Pancreas (tissue), 10 donors: ENCODE measurements at regions not wholly inside any gene's neighbourhood (a gene's known extent, or its start where the extent isn't known, plus 50 kb on each side); places are given as distances from the start of the nearest gene placed in this dataset.

Experiments
- ATAC-seq, 4 donors: fragments of 200-7000 bp; cut with Tn5 transposase; one replicate each; pipeline versions ENCODE4 v1.8.0 to v1.9.1; 2020; ENCODE audit warnings: mild to moderate bottlenecking in 4 of 4, moderate library complexity in 4 of 4
- DNase-seq, 6 donors: peaks; one replicate each; pipeline ENCODE4 v3.0.0-alpha.2; 2020
- FAIRE-seq: peaks from 2 replicates; lab custom pipeline; 2012; peaks lifted over from hg19 to GRCh38; lab: Jason Lieb, UNC
- H3K27ac ChIP-seq, 4 donors: fragments of 200-600 bp; sonication (generic); 1 replicate in 3 of 4; 2 replicates in 1 of 4; pipeline versions ENCODE4 v1.5.0 to v1.8.0; 2020
- H3K27me3 ChIP-seq, 4 donors: fragments of 200-600 bp; one replicate each; pipeline ENCODE4 v1.8.0; 2021
- H3K36me3 ChIP-seq, 3 donors: fragments of 200-600 bp; sonication (generic) in 1 of 3; one replicate each; pipeline versions ENCODE4 v1.5.0 to v1.8.0; 2020 to 2021
- H3K4me1 ChIP-seq, 3 donors: fragments of 200-600 bp; one replicate each; pipeline ENCODE4 v1.8.0; 2021
- H3K4me3 ChIP-seq, 4 donors: fragments of 200-600 bp; sonication (generic) in 2 of 4; one replicate each; pipeline versions ENCODE4 v1.5.0 to v1.8.0; 2020 to 2021
- H3K9me3 ChIP-seq, 4 donors: fragments of 200-600 bp; one replicate each; pipeline ENCODE4 v1.8.0; 2021
- CTCF ChIP-seq, 4 donors: fragments of 200-600 bp; sonication (generic) in 3 of 4; IDR thresholded peaks; one replicate each; pipeline versions ENCODE4 v1.5.0 to v1.8.0; 2021; ENCODE audit warnings: antibody characterized with exemption in 4 of 4
- WGBS, 2 donors: extraction: QIAGEN DNeasy Blood & Tissue Kit; methylation state at CpG; one replicate each; pipeline ENCODE4 v1.1.7; 2013; 5-methylcytosine and 5-hydroxymethylcytosine counted together
- intact Hi-C, 3 donors: fragments of 100-400 bp; cut with DNase I; formaldehyde crosslinking; loops; one replicate each; pipeline versions ENCODE4 v1.11.1 to v1.14.2; 2022
- donor health status: healthy with polysubstance abuse.
- donor health status: DM: no; HTN: no; CAD: no; lungs with moderate emphysema.
- donor health status: DM: no; HTN: no; CAD: no.
- donor health status: control.
- donor health status: control.
- donor health status: Bipolar disorder and iron deficiency.
- donor health status: DM: yes; HTN: yes; CAD: no.
- donor health status: DM: no; HTN: no; CAD: no.
- donor health status: DM: no; HTN: no; CAD: no.
- donor health status: DM: yes; HTN: yes; CAD: no.

GRCh38 chr6:169038691-169039090 is 215.0 kb downstream of the THBS2 start:
- Histone ChIP-seq H3K4me1 (no peaks in the 10 kb centered on the region), H3K27me3 (no peaks in the 10 kb centered on the region), H3K27ac (no peak overlapping the region), H3K36me3 (no peaks in the 10 kb centered on the region), H3K9me3 (no peaks in the 10 kb centered on the region), H3K4me3 (no peak overlapping the region)
- FAIRE-seq (no peak), DNase-seq (no peak), ATAC-seq (no peak)
- intact Hi-C loops, result no loop called here
- WGBS, 2 donors, result 27 to 33% methylated on average over 1 of the region's 1 CpG
- no peak for TF ChIP-seq CTCF (IDR thresholded peaks at IDR 0.05)

GRCh38 chr6:169035385-169036240 is 218.0 kb downstream of the THBS2 start:
- intact Hi-C loops, result no loop called here
- TF ChIP-seq CTCF (IDR thresholded peaks at IDR 0.05), result no peak
- H3K36me3 ChIP-seq, result no peaks in the 10 kb centered on the region
- H3K27ac ChIP-seq, result no peak overlapping the region
- no peak overlapping the region for H3K4me3 ChIP-seq
- DNase-seq (no peak), ATAC-seq (no peak), FAIRE-seq (no peak)
- H3K4me1 ChIP-seq, result no peaks in the 10 kb centered on the region
- no peaks in the 10 kb centered on the region for H3K9me3 ChIP-seq
- 61 to 70% methylated on average over 8 of the region's 8 CpGs for WGBS, 2 donors
- H3K27me3 ChIP-seq, result no peaks in the 10 kb centered on the region

- 68 to 83% methylated on average over 13 of the region's 13 CpGs for WGBS, 2 donors
- DNase-seq, result no peak
- H3K9me3 ChIP-seq, result no peaks in the 10 kb centered on the region
- TF ChIP-seq CTCF (IDR thresholded peaks at IDR 0.05), result no peak
- intact Hi-C loops, result no loop called here
- H3K27me3 ChIP-seq, result no peaks in the 10 kb centered on the region
- H3K4me1 ChIP-seq, result no peaks in the 10 kb centered on the region
- H3K36me3 ChIP-seq, result no peaks in the 10 kb centered on the region
- ATAC-seq, result no peak
- H3K4me3 ChIP-seq, result no peak overlapping the region
- no peak overlapping the region for H3K27ac ChIP-seq
- FAIRE-seq, result no peak
Observed at GRCh38 chr6:169034516-169035167, 219.0 kb downstream of the THBS2 start.

- no peak for TF ChIP-seq CTCF (IDR thresholded peaks at IDR 0.05)
- Histone ChIP-seq H3K4me1 (no peaks in the 10 kb centered on the region), H3K4me3 (no peak overlapping the region), H3K27ac (no peak overlapping the region), H3K36me3 (no peaks in the 10 kb centered on the region), H3K9me3 (no peaks in the 10 kb centered on the region), H3K27me3 (no peaks in the 10 kb centered on the region)
- no peak for FAIRE-seq
- no peak for ATAC-seq
- DNase-seq, result no peak
- WGBS, 2 donors, result 42 to 53% methylated on average over 4 of the region's 4 CpGs
- intact Hi-C loops, result no loop called here
Observed at GRCh38 chr6:169029861-169030260, 223.8 kb downstream of the THBS2 start.

- no peak for TF ChIP-seq CTCF (IDR thresholded peaks at IDR 0.05)
- ATAC-seq, result no peak
- DNase-seq, result no peak
- no peaks in the 10 kb centered on the region for H3K9me3 ChIP-seq
- no peaks in the 10 kb centered on the region for H3K27me3 ChIP-seq
- H3K36me3 ChIP-seq, result no peaks in the 10 kb centered on the region
- WGBS, 2 donors, result 77 to 82% methylated on average over 3 of the region's 3 CpGs
- intact Hi-C loops, result no loop called here
- no peaks in the 10 kb centered on the region for H3K4me1 ChIP-seq
- no peak for FAIRE-seq
- H3K4me3 ChIP-seq, result no peak overlapping the region
- H3K27ac ChIP-seq, result no peak overlapping the region
Observed at GRCh38 chr6:169028343-169028742, 225.3 kb downstream of the THBS2 start.
